ENCODE measurements at regions not wholly inside any gene's neighbourhood (a gene's known extent, or its start where the extent isn't known, plus 50 kb on each side); places are given as distances from the start of the nearest gene placed in this dataset.

- WGBS, 2 experiments (ENCODE audit: extremely low coverage in 2 of 2, insufficient read length in 1 of 2) = no CpG with 5 or more reads among the region's 5 CpGs
- no peak overlapping the region for H3K14ac ChIP-seq (replicated peaks; ENCODE audit: low read depth, low read length)
- no TSS peak for BruUV-seq (replicated peaks)
- H4K20me1 ChIP-seq (ENCODE audit: insufficient read depth, low read length) = no peaks in the 10 kb centered on the region
- no peak overlapping the region for H2AK9ac ChIP-seq (replicated peaks; ENCODE audit: low read depth, low read length, poor library complexity)
- no peak overlapping the region for H2AFZ ChIP-seq (replicated peaks; ENCODE audit: low read length, poor library complexity)
- no peak overlapping the region for H2BK120ac ChIP-seq (ENCODE audit: low read depth, low read length)
- POLR2A ChIA-PET (ENCODE audit: unreplicated experiment) = no interaction called here
- no peak overlapping the region for H2BK15ac ChIP-seq (ENCODE audit: low read depth, low read length)
- ATAC-seq (ENCODE audit: low read depth) = no peak
- no peak overlapping the region for H3K9ac ChIP-seq (ENCODE audit: low read depth, low read length)
- H3K23ac ChIP-seq (ENCODE audit: low read depth, low read length) = no peak overlapping the region
- no peaks in the 10 kb centered on the region for H3K79me1 ChIP-seq (ENCODE audit: low read depth in 1 of 2, low read length in 2 of 2)
- no peak overlapping the region for H4K91ac ChIP-seq (ENCODE audit: insufficient read depth, low read depth, low read length)
- no peaks in the 10 kb centered on the region for H3K36me3 ChIP-seq (ENCODE audit: control insufficient read depth, insufficient read depth, low read length)
- H3K4me1 ChIP-seq (ENCODE audit: control insufficient read depth, insufficient read depth, low read length) = no peaks in the 10 kb centered on the region
- no peak overlapping the region for H3K4me2 ChIP-seq (ENCODE audit: low read depth, low read length)
- H3K4me3 ChIP-seq (ENCODE audit: insufficient read depth, low read depth, low read length) = no peak overlapping the region
- H4K5ac ChIP-seq (ENCODE audit: low read depth, low read length) = no peak overlapping the region
- no peak for DNase-seq
- H3K27ac ChIP-seq (ENCODE audit: insufficient read depth, low read length) = no peak overlapping the region
- CTCF ChIA-PET = no interaction called here
- in situ Hi-C loops (cut with MboI; ENCODE audit: low sequenced_read_pairs) (no loop called here), dilution Hi-C loops (cut with HindIII; ENCODE audit: low sequenced_read_pairs, unreplicated experiment) (no loop called here), intact Hi-C loops (cut with micrococcal nuclease) (no loop called here)
- no peaks in the 10 kb centered on the region for H3K9me1 ChIP-seq (ENCODE audit: insufficient read depth, low read length)
- no peak overlapping the region for H3K4ac ChIP-seq (ENCODE audit: low read depth, low read length)
- no peaks in the 10 kb centered on the region for H3K27me3 ChIP-seq (ENCODE audit: control insufficient read depth, insufficient read depth, low read length)
- H2BK5ac ChIP-seq (ENCODE audit: low read depth, low read length, poor library complexity, severe bottlenecking) = no peak overlapping the region
- H2AK5ac ChIP-seq (ENCODE audit: low read depth, low read length) = no peak overlapping the region
- H2BK20ac ChIP-seq (ENCODE audit: low read depth, low read length) = no peak overlapping the region
- H3K18ac ChIP-seq (ENCODE audit: low read depth, low read length) = no peak overlapping the region
- no peak overlapping the region for H4K8ac ChIP-seq (ENCODE audit: low read depth in 2 of 2, low read length in 2 of 2)
- no peaks in the 10 kb centered on the region for H3K9me3 ChIP-seq (ENCODE audit: control insufficient read depth, insufficient read depth, low read length)
- H3K56ac ChIP-seq (ENCODE audit: extremely low read depth, insufficient read depth, low read length) = no peak overlapping the region
- TF ChIP-seq MAFK (IDR thresholded peaks at IDR 0.05; ENCODE audit: low read depth, low read length) (no peak), CHD1 (IDR thresholded peaks at IDR 0.05; ENCODE audit: low read depth, low read length) (no peak), RAD21 (IDR thresholded peaks at IDR 0.05; ENCODE audit: low read length) (no peak), RCOR1 (IDR thresholded peaks at IDR 0.05; ENCODE audit: insufficient replicate concordance, low read length) (no peak), MXI1 (IDR thresholded peaks at IDR 0.05; ENCODE audit: borderline replicate concordance, low read depth, low read length) (no peak), RFX5 (IDR thresholded peaks at IDR 0.05; ENCODE audit: low read depth, low read length) (no peak), POLR2A (IDR thresholded peaks at IDR 0.05; ENCODE audit: low read depth, low read length) (no peak), SMC3 (IDR thresholded peaks at IDR 0.05; ENCODE audit: low read depth, low read length) (no peak), USF2 (IDR thresholded peaks at IDR 0.05; ENCODE audit: low read depth, low read length) (no peak)
- TF ChIP-seq, protein P1, sequence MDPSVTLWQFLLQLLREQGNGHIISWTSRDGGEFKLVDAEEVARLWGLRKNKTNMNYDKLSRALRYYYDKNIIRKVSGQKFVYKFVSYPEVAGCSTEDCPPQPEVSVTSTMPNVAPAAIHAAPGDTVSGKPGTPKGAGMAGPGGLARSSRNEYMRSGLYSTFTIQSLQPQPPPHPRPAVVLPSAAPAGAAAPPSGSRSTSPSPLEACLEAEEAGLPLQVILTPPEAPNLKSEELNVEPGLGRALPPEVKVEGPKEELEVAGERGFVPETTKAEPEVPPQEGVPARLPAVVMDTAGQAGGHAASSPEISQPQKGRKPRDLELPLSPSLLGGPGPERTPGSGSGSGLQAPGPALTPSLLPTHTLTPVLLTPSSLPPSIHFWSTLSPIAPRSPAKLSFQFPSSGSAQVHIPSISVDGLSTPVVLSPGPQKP (IDR thresholded peaks at IDR 0.05; ENCODE audit: borderline replicate concordance, low read depth, low read length) = no peak
Observed at GRCh38 chr6:19597809-19598320, 239.3 kb upstream of the ID4 start.

Measured in IMR-90 (cell line).